Middle frontal gyrus (tissue), 1 donor: ENCODE measurements at regions not wholly inside any gene's neighbourhood (a gene's known extent, or its start where the extent isn't known, plus 50 kb on each side); places are given as distances from the start of the nearest gene placed in this dataset.
A peak's percentile ranks its signal among the peaks of the same experiment; 100 is the strongest.

Experiments
- DNase-seq: peaks from one replicate; pipeline ENCODE4 v3.0.0-alpha.2; 2015; ENCODE audit warnings: low spot score; ENCODE audit errors: extremely low spot score

DNA sequence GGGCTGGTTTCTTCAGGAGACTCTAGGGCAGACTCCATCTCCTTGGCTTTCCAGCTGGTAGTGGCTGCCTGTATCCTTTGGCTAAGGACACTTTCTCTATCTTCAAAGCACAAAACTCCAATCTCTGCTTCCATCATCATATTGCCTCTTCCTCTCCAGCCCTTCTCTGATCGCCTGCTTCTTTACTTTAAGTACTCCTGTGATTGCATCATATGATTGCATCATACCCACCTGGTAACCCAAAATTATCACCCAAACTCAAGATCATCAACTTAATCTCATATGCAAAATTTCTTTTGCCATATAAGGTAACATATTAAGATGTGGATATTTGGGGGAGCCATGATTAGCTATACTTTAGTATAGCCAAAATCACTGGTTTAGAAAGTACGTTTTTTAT, 1092.6 kb upstream of the CDH6 start:
- no peak for DNase-seq

DNA sequence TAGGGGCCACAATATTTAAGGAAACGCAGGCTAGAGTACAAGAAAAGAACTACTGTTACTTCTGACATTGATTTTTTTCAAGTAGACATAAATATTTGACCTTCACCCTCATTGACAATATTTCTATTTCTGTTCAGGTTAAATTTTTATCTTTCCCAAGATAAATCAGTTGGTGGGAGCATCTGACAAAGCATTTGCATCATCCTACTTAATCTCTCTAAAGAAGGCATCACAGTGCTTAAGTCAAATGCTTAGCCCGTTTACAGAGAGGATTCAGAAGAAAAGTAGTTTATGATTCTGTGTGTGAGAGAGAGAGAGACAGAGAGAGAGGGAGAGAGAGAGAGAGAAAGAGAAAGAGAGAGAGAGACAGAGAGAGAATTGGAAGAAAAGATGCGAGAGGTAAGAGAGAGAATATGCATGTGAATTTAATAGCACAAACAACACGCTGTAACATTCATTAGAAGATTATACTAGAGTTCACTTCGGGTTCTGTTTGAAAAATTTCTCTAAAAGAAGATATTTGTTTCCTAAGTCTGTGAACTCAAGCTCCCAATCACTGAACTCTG, 1093.3 kb upstream of the CDH6 start:
- no peak for DNase-seq

DNA sequence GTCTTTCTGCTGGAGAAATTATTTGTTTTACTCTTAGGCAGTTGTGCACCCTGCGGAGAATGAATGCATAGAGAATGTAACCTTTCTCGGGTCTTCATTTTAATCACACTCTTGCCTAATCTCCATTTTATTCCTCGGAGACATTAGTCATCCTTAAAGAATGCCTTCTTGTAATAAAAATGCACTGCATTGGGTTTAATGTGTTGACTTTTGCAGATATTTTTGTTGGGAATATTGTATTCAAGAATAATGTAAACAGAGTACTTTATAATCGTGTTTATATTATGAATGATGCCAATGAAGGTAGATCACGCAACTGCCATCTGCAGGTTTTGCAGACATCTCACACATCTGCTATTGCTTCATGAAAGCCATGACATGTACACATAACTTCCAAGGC, 1093.9 kb upstream of the CDH6 start:
- DNase-seq, result no peak

DNA sequence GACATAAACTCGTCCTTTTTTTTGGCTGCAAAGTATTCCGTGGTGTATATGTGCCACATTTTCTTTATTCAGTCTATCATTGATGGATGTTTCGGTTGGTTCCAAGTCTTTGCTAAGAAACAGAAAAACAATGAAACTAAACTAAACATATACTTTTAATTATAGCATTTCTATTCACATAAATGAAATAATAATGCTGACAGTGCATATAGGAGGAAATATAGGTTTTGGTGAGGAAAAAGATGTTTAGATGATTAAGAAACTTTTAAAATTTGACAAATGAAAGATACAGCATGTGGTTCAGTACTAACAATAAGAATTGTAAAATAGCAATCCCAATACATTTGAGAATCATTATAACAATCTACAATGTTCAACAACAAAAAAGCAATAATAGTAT, 1094.5 kb upstream of the CDH6 start:
- no peak for DNase-seq

DNA sequence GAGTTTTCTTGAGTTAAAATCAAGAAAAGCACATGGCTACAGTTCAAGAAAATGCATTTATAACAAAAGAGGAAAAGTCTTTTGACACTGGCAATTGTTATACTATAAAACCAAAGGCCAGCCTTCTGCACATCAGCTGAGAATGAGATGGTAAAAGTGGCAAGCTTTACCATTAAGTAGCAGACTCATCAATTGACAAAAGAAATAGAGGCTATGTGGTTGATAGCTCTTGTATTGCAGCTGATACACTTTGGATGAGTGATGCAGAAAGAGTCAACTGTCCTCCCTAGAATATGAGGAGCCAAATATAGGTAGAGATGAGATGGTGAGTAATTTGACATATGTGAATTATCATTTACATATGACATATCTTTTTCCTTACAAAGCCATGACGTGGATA, 1100.9 kb upstream of the CDH6 start:
- DNase-seq, result no peak

DNA sequence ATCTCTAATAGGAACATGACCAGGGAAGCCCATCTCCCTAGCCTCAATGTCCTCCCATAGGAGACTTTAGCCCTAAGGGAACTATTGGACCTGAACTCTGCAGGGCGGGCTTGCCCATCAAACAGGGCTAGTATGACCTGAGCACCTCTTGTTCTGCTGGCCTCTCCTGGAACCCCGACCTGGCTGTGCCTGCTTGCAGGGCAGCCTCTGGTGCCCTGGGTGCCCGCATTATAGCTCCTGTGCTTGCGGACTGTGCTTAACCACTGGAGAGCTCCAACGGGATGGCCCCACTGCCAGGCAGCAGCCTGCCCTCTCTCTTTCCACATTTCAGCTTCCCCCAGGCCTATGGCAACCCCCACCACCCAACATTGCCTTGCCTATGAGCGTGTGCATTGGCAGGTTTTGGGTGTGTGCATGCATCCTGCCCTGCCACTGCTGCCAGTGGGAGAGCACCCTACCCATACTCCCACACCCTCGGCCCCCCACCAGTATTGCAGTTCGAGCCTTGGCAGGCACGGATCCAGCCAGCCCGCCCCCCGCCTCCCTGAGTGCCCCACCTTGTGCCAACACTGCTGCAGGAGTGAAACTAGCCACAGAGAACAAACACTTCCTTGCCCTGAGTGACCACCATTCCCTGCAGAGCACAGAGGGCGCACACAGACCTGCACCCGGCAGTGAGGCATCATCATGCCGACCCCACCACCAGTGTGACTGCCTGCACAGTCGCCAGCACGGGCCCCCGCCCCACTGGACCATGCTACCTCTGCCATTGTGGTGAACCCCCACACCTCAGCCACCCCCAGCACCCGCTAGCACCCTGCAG, 1123.8 kb upstream of the CDH6 start:
- no peak for DNase-seq

DNA sequence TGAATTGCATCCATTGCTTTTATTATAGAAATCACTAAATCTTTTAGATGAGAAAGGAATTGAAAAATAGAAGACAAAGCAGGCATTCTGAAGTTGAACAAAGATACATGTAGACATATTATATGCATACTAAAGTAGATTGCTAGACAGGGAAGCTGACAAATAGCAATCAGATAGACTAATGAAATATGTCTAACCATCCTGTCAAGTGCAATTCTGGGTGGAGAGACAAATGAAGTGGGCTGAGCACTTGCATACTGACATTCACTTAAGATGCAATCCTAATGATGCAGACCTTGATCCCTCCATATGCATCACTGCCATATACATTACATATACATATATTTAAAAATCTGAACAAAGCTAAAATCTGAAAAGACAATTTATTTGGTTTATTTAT, 1130.0 kb upstream of the CDH6 start:
- no peak for DNase-seq

DNA sequence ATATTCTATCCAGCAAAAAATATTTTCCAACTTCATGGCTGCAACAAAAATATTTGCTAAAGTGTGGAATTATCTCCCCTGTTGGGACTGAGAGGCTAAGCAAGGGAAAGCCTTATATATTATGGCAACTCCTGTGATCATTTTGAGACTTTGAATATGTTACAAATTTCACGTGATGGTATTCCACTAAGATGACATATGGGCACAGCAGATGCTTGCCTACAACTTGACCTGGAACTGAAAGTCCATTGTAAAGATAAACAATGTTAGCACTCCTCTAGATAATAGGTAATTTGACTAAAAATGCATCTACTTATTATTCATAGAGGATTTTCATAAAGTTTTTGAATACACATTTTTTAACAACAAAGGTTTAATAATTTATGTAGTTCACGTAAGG, 1141.5 kb upstream of the CDH6 start:
- DNase-seq, result no peak

DNA sequence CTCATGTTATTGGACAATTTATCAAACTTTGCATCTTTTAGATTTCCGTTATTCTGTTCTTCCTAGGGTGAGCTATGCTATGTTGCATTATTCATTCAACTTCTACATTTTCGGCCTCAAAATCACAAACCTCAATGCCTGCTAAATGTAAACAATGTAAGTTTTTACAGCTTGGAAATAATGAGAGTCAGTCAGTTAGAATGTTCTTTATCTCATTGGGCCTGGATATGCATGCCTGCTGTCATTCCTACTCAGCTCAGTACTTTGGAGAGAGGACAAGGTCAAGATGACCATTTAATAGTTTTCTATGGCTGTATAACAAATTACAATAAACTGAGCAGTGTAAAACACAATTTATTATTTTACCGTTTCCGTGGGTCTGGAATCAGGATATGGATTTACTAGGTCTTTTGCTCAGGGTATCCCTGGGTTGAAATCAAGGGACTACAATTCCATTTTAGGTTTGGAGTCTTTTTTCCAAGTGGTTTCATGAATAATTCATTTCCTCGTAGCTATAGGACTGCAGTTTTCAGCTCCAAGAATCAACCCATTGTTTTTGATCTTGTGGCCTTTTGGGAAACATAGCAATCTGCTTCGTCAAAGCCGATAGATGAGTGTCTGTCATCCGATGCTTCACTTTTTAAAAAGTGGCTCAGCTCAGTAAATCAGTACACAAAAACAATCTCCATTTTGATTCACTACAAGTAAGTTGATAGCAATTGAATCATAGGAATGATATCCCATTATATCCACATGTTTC, 1143.2 kb upstream of the CDH6 start:
- DNase-seq, result no peak

DNA sequence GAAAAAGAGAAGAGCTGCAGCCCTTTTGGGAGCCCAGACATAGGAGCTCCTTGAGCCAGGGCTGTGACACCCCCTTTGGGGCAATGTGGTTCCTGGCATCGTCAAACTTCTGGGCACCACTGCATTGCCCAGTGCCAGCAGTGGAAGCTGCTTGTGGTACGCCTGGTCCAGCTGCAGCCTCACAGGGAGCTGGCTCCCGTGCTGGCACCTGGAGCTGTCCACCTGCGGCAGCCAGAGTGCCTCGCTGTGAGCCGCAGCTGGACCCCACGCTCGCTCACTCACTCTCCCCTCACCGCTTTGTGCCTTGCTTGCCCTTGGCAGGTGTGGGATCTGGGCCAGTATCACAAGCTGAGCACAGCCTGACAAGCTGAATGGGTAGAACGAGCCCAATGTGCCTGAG, 1150.8 kb upstream of the CDH6 start:
- no peak for DNase-seq

DNA sequence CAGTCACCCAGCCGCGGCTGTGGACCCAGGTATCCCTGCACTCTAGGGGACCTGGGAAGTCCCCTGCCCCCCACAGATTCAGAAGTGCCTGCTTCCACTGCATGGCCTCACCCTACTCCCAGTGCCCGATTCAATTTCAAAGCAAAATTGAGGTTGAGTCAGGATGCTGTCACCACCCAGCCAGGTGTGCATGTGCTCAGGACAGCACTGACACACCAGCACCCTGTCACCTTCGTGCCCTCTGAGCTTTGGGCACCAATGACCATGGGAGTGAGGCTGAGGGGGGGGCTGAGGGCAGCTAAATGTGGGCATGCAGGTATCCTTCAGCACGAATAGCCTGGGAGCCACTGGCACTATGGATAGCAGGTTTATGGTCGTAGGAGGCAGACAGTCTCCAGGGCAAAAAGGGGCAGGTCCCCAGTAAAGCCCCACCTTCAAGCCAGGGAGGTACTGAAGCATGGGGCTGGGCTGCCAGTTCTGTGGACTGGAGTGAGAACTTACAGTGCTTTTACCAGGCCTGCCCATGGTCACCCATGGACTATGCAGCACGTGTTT, 1151.6 kb upstream of the CDH6 start:
- no peak for DNase-seq

DNA sequence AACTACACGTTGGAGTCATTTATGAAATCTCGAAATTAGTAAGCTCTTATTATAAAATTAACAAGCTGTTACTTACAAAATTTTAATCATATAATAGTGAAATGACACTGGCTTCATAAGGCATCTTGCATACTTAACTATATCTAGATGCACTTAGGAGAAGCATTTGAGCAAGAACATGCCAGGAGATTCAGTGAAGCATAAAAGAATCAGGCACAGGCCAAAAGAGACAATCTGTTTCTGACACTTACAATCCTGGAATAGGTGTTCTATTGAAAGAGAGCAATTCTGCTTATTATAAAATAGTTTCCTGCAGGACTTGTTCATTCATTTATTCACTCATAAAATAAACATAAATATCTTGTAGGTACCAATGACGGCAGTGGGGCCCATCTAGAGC, 1152.2 kb upstream of the CDH6 start:
- DNase-seq, result no peak

DNA sequence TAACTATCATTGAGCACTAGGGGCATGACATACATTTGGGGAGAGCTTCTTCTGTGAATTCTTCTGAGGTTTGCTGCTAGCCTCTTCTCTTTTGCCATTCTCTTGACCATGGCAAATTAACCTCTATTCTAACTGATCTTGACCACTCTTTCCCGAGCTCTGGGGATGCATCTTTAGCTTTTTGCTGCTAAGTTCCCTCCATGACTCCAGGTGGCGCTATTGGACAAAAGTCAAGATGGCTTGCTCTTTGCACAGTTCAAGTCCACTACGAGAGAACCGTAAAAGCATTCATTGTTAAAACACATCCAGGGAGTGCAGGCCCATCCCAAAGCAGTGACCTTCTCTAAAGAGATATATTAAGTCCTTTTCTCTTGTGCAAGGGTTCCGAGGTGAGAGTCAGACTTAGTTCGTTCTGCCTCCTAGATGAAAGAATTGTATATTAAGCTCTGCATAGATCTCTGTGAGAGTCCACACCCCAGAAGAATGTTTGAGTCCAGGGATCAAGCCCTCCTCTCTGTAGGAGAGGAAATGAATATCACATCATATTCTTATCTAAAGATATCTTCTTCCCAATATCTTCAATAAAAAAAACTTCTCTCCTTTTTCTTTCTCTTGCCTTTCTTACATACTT, 1152.9 kb upstream of the CDH6 start:
- DNase-seq, result peak; percentile 40

DNA sequence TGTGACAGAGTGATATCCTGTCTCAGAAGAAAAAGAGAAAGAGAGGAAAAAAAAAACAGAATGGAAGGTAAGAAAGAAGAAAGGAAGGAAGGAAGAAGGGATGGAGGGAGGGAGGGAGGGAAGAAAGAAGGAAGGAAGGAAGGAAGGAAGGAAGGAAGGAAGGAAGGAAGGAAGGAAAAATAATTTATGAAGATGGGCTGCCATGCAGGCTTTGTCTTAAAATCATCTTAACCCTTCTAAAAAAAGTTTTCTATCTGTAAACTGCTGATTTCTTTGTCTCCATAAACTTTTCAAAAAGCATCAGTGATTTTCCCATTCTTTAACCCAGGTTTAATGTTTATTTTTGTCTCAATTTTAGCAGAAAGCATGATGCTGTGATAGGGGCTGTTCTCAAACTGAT, 1154.1 kb upstream of the CDH6 start:
- DNase-seq, result no peak

DNA sequence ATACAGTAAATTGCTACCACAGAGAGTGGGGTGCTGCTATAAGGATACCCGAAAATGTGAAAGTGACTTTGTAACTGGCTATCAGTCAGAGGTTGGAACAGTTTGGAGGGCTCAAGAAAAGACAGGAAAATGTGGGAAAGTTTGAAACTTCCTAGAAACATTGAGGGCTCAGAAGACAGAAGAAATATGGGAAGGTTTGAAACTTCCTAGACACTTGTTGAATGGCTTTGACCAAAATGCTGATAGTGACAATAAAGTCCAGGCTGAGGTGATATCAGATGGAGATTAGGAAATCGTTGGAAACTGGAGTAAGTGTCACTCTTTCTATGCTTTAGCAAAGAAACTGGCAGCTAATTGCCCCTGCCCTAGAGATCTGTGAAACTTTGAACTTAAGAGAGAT, 1158.6 kb upstream of the CDH6 start:
- no peak for DNase-seq

DNA sequence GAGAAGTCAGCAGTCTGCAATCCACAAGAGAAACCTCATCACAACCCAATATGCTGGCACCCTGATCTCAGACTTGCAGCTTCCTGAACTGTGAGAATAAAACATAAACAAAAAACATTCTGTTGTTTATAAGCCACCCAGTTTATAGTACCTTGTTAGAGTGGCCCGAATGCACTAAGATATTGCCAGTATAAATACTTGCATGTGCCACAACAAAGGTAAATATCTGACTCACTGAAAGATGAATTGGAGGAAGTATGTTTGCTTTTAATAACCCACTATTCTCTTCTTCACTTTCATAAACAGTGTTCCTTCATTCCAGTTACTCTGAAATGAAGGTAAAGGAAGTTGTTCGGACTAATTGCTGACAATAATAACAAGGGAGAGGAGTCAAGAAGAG, 1163.4 kb upstream of the CDH6 start:
- DNase-seq, result no peak

DNA sequence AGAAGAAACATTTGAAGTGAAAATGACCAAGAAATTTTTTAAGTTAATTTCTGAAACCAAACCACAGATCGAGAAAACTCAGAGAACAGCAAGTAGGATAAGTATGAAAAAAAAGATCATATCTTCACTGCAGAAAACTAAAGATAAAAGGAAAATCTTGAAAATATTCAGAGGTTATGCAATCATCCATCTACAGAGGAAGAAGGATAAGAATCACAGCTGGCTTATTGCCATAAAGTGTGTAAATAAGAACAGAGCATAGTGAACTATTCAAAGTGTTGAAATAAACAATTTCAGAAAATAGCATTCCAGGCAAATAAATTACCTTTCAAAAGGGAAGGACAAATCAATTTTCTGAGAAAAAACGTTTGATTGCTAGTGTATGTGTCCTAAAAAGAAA, 1191.7 kb upstream of the CDH6 start:
- no peak for DNase-seq

DNA sequence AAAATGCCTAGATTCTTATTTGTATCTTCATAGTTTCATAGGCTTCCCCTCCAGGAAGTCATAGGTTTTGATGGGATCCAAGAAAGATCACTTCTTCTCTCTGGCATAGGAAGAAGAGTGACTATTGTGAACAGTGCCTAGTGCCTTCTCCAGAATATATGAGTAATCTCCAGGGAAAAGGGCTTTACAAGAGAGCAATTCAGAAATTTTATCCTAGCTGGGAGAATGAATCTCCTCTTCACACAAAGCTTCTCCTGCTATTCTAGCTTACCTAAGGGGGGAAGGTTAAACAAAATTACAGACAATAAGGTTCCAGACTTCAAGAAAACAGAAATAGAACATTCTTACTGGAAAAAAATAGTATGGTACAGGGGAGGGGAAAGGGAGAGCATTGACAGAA, 1193.3 kb upstream of the CDH6 start:
- no peak for DNase-seq

DNA sequence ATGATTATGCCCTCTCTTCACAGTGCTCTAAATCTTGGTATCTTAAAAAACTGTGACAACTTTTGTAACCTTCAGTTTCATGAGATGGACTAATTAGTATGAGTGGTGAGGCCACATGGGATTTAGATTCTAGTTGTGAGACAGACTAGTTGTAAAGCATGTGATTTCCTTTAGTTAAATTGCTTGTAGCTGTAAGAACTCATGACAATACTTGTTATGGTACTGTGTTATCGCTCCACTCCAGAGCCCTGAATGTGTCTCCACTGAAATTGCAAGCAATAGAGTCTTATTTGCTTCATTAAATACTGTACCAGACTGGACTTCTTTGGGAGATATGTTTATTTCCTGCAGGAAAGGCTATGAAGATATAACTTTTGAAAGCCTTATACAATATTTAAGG, 1198.3 kb upstream of the CDH6 start:
- DNase-seq, result no peak

DNA sequence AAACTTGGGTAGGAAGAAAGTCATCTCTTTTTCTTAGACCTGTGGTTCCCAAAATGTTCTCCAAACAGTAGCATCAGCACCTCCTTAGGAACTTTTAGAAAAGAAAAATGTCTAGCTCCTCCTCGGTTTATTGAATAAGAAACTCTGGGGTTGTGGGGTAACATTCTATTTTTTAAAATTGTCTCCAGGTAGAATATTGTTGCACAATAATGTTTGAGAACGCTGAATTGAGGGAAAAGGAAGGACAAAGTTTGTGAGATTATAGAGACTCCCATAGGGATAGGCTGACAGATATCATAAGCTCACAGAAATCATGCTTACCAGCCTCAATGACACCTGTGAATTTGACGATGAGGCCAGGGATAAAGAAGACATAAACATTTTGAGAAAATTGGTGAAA, 1199.0 kb upstream of the CDH6 start:
- DNase-seq, result no peak

DNA sequence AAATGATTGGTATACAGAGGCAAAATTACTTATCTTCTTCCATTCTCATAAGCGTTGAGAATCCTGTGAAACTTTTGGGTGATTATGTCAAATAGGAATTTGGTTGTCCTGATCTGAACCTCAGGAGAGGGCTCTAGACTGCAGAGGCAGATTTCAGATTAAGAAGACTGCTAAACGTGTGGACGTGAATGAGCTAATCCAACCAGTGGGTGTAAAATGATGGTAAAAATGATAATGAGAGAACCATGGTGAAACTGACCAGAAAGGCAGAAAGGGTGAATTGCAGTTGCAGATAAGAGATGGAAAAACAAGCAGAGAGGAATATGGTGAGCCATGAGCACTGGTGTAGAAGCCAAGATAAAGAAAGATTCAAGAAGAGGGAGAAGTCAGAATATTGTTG, 1200.2 kb upstream of the CDH6 start:
- no peak for DNase-seq

DNA sequence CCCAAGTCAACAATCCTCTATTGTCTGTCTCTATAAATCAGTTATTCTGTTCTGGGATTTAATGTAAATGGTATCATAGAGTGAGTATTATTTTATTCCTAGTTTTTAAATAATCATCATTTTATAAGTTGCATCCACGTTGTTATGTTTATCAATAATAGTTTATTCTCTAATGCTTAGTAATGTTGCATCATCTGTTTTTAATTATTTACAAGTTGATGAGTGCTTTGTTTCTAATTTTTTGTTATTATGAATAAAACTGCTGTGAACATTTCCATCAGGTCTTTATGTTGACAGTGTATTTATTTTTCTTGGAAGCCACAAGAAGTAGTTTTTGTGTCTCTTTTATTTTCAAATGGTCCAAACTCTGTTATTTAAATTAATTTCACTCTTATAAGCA, 1201.2 kb upstream of the CDH6 start:
- no peak for DNase-seq
